WTC11 (cell line): ENCODE measurements at regions not wholly inside any gene's neighbourhood (a gene's known extent, or its start where the extent isn't known, plus 50 kb on each side); places are given as distances from the start of the nearest gene placed in this dataset.

Experiments used
- CBFB ChIP-seq: sonication (generic); formaldehyde crosslinking; IDR thresholded peaks from 2 replicates; pipeline ENCODE4 v1.8.1; 2022; ENCODE audit warnings: mild to moderate bottlenecking, low read depth, missing genetic modification reagents
- CREM ChIP-seq: sonication (generic); formaldehyde crosslinking; IDR thresholded peaks from 2 replicates; pipeline ENCODE4 v1.8.1; 2022; ENCODE audit warnings: mild to moderate bottlenecking, missing genetic modification reagents, moderate library complexity
- CTCF ChIP-seq: fragments of 200-600 bp; IDR thresholded peaks from 2 replicates; pipeline ENCODE4 v1.8.0; 2022; ENCODE audit warnings: antibody characterized with exemption
- E2F1 ChIP-seq: sonication (generic); formaldehyde crosslinking; IDR thresholded peaks from 2 replicates; pipeline ENCODE4 v1.8.0; 2022; ENCODE audit warnings: mild to moderate bottlenecking, missing genetic modification reagents
- ESRRA ChIP-seq: sonication (generic); formaldehyde crosslinking; IDR thresholded peaks from 2 replicates; pipeline ENCODE4 v1.8.1; 2022; ENCODE audit warnings: mild to moderate bottlenecking, missing genetic modification reagents, borderline replicate concordance
- FOXJ3 ChIP-seq: sonication (generic); formaldehyde crosslinking; IDR thresholded peaks from 2 replicates; pipeline ENCODE4 v1.9.0; 2021; ENCODE audit warnings: missing genetic modification reagents, mild to moderate bottlenecking, borderline replicate concordance
- HMGXB4 ChIP-seq: sonication (generic); formaldehyde crosslinking; IDR thresholded peaks from 2 replicates; pipeline ENCODE4 v1.8.1; 2023; ENCODE audit warnings: mild to moderate bottlenecking, moderate library complexity, missing genetic modification reagents
- MAX ChIP-seq: sonication (generic); formaldehyde crosslinking; IDR thresholded peaks from 2 replicates; pipeline ENCODE4 v1.8.0; 2022; ENCODE audit warnings: mild to moderate bottlenecking, missing genetic modification reagents
- TCF7 ChIP-seq: sonication (generic); formaldehyde crosslinking; IDR thresholded peaks from 2 replicates; pipeline ENCODE4 v1.8.0; 2022; ENCODE audit warnings: mild to moderate bottlenecking, low read depth, missing genetic modification reagents, moderate library complexity
- ZNF121 ChIP-seq: sonication (generic); formaldehyde crosslinking; IDR thresholded peaks from 2 replicates; pipeline ENCODE4 v1.8.0; 2023; ENCODE audit warnings: missing genetic modification reagents
- ZNF512 ChIP-seq: sonication (generic); formaldehyde crosslinking; IDR thresholded peaks from 2 replicates; pipeline ENCODE4 v1.8.1; 2022; ENCODE audit warnings: missing genetic modification reagents, borderline replicate concordance

- TF ChIP-seq ZNF512 (CRISPR knock-in tag) (no peak), CTCF (no peak), MAX (CRISPR knock-in tag) (no peak), HMGXB4 (CRISPR knock-in tag) (no peak), E2F1 (CRISPR knock-in tag) (no peak), CBFB (CRISPR knock-in tag) (no peak), ESRRA (no peak), TCF7 (CRISPR knock-in tag) (no peak), ZNF121 (CRISPR knock-in tag) (no peak), FOXJ3 (no peak), CREM (CRISPR knock-in tag) (no peak)
Observed at GRCh38 chr1:162992945-162993344, 76.2 kb upstream of the RGS4 start.
